Esophagus muscularis mucosa (tissue), 4 donors: ENCODE measurements at regions not wholly inside any gene's neighbourhood (a gene's known extent, or its start where the extent isn't known, plus 50 kb on each side); places are given as distances from the start of the nearest gene placed in this dataset.
"Not testable (repeated sequence)": the region's sequence is repeated elsewhere in the genome, so short reads cannot be mapped to it uniquely, and the experiment has no call there.

Experiments used
- DNase-seq: peaks from one replicate; pipeline ENCODE4 v3.0.0-alpha.2; 2017; ENCODE audit errors: extremely low spot score
- H3K27ac ChIP-seq, 4 donors: fragments of 200-600 bp; sonication (generic); replicated peaks in 1 of 4; 1 replicate in 3 of 4; 2 replicates in 1 of 4; pipeline ENCODE4 v1.5.1; 2016 to 2019; ENCODE audit warnings: mild to moderate bottlenecking in 1 of 4
- H3K27me3 ChIP-seq, 4 donors: fragments of 200-600 bp; sonication (generic); one replicate each; pipeline versions ENCODE4 v1.5.1 to v1.6.0; 2016 to 2019
- H3K36me3 ChIP-seq, 4 donors: fragments of 200-600 bp; sonication (generic); one replicate each; pipeline ENCODE4 v1.5.1; 2016 to 2019
- H3K4me1 ChIP-seq, 4 donors: fragments of 200-600 bp; sonication (generic); one replicate each; pipeline ENCODE4 v1.5.1; 2016 to 2019
- H3K4me3 ChIP-seq, 4 donors: fragments of 200-600 bp; sonication (generic); 1 replicate in 2 of 4; 2 replicates in 2 of 4; pipeline ENCODE4 v1.5.1; 2016 to 2019; ENCODE audit warnings: mild to moderate bottlenecking in 4 of 4, moderate library complexity in 1 of 4
- H3K9me3 ChIP-seq, 4 donors: fragments of 200-600 bp; sonication (generic); 1 replicate in 3 of 4; 2 replicates in 1 of 4; pipeline ENCODE4 v1.5.1; 2016 to 2019
- CTCF ChIP-seq, 3 experiments: fragments of 200-600 bp in 2 of 3; fragments of 450-650 bp in 1 of 3; sonication (generic) in 2 of 3; IDR thresholded peaks; one replicate each; pipeline ENCODE4 v1.5.1; 2017 to 2019; ENCODE audit warnings: antibody characterized with exemption in 3 of 3, mild to moderate bottlenecking in 2 of 3, moderate library complexity in 1 of 3
- EP300 ChIP-seq: sonication (generic); formaldehyde crosslinking; IDR thresholded peaks from one replicate; pipeline ENCODE4 v1.6.1; 2017; ENCODE audit warnings: antibody characterized with exemption
- POLR2A ChIP-seq: fragments of 450-650 bp; IDR thresholded peaks from one replicate; pipeline ENCODE4 v1.6.1; 2017; ENCODE audit warnings: antibody characterized with exemption, moderate library complexity, mild to moderate bottlenecking, low read depth
- POLR2AphosphoS5 ChIP-seq, 2 donors: sonication (generic); formaldehyde crosslinking; IDR thresholded peaks; one replicate each; pipeline ENCODE4 v1.6.1; 2017; ENCODE audit warnings: antibody characterized with exemption in 2 of 2
- WGBS: methylation state at CpG from one replicate; pipeline ENCODE4 v1.1.5; 2018; 5-methylcytosine and 5-hydroxymethylcytosine counted together
- intact Hi-C: fragments of 100-400 bp; cut with DNase I; formaldehyde crosslinking; loops from one replicate; pipeline ENCODE4 v1.15.1; 2023

GRCh38 chr3:134721214-134721613 is 70.4 kb upstream of the KY start:
- 55% methylated on average over 1 of the region's 1 CpG for WGBS
- Histone ChIP-seq H3K27ac (no peak overlapping the region), H3K4me3 (no peak overlapping the region), H3K36me3 (no peaks in the 10 kb centered on the region), H3K27me3 (no peaks in the 10 kb centered on the region), H3K4me1 (peaks cover 0 to 9% (median 3%) of the 10 kb centered on the region in 4 donors), H3K9me3 (no peaks in the 10 kb centered on the region)
- DNase-seq: no peak
- no peak for TF ChIP-seq POLR2AphosphoS5 (IDR thresholded peaks at IDR 0.05)
- no peak for TF ChIP-seq POLR2A
- TF ChIP-seq CTCF (IDR thresholded peaks at IDR 0.05): no peak
- intact Hi-C loops: no loop called here

GRCh38 chr3:134722969-134723368 is 72.1 kb upstream of the EPHB1 start:
- intact Hi-C loops: no loop called here
- 75% methylated on average over 2 of the region's 2 CpGs for WGBS
- TF ChIP-seq CTCF (IDR thresholded peaks at IDR 0.05) (no peak), EP300 (no peak), POLR2AphosphoS5 (IDR thresholded peaks at IDR 0.05) (no peak), POLR2A (no peak)

GRCh38 chr3:134729649-134730048 is 65.4 kb upstream of the EPHB1 start:
- Histone ChIP-seq H3K27me3 (no peaks in the 10 kb centered on the region), H3K36me3 (no peaks in the 10 kb centered on the region), H3K9me3 (no peaks in the 10 kb centered on the region), H3K27ac (no peak overlapping the region), H3K4me3 (no peak overlapping the region), H3K4me1 (no peaks in the 10 kb centered on the region)
- 95% methylated on average over 3 of the region's 3 CpGs for WGBS
- TF ChIP-seq POLR2AphosphoS5 (IDR thresholded peaks at IDR 0.05): no peak
- TF ChIP-seq POLR2A: no peak
- TF ChIP-seq EP300: no peak
- no peak for TF ChIP-seq CTCF (IDR thresholded peaks at IDR 0.05)
- DNase-seq: peak; percentile 62
- intact Hi-C loops: no loop called here

More at GRCh38 chr3:134722969-134723368, 72.1 kb upstream of the EPHB1 start:
- no peaks in the 10 kb centered on the region for H3K36me3 ChIP-seq
- peak; percentile 70 for DNase-seq
- H3K27ac ChIP-seq: no peak overlapping the region
- no peaks in the 10 kb centered on the region for H3K9me3 ChIP-seq
- no peaks in the 10 kb centered on the region for H3K27me3 ChIP-seq
- no peak overlapping the region for H3K4me3 ChIP-seq
- peaks cover 0 to 9% (median 3%) of the 10 kb centered on the region in 4 donors for H3K4me1 ChIP-seq

- intact Hi-C loops: no loop called here
- no peaks in the 10 kb centered on the region for H3K27me3 ChIP-seq
- no peak for TF ChIP-seq EP300
- no peak for TF ChIP-seq POLR2AphosphoS5 (IDR thresholded peaks at IDR 0.05)
- TF ChIP-seq POLR2A: no peak
- no peak for TF ChIP-seq CTCF (IDR thresholded peaks at IDR 0.05)
- no peak overlapping the region for H3K4me3 ChIP-seq
- H3K4me1 ChIP-seq: no peaks in the 10 kb centered on the region
- H3K36me3 ChIP-seq: no peaks in the 10 kb centered on the region
- DNase-seq: peak; percentile 53
- H3K27ac ChIP-seq: no peak overlapping the region
- WGBS: 91% methylated on average over 2 of the region's 2 CpGs
- no peaks in the 10 kb centered on the region for H3K9me3 ChIP-seq
Observed at GRCh38 chr3:134737516-134737915, 57.5 kb upstream of the EPHB1 start.

- H3K27ac ChIP-seq, intact Hi-C loops, H3K9me3 ChIP-seq, H3K27me3 ChIP-seq, H3K4me3 ChIP-seq, H3K36me3 ChIP-seq, DNase-seq, H3K4me1 ChIP-seq: not testable (repeated sequence)
- WGBS: 88% methylated on average over 7 of the region's 7 CpGs
Observed at GRCh38 chr3:134740077-134740476, 55.0 kb upstream of the EPHB1 start.
